ENCODE measurements at regions not wholly inside any gene's neighbourhood (a gene's known extent, or its start where the extent isn't known, plus 50 kb on each side); places are given as distances from the start of the nearest gene placed in this dataset.
"Not testable (repeated sequence)": the region's sequence is repeated elsewhere in the genome, so short reads cannot be mapped to it uniquely, and the experiment has no call there.

DNA sequence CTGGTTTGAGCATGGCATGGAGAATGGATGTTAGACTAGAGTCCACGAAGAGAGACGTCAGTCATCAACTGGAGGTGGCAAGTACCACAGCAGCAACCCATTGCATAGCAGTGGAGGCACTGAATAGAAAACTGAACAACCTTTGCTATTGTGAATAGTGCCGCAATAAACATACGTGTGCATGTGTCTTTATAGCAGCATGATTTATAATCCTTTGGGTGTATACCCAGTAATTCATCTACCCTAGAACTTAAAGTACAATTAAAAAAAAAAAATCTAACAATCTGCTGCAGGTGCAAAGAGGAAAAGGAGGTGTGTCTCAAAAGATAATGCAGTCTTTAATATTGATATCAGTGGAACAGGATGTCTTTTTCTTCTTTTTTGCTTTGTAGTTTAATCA is 443.4 kb upstream of the ISX start:
- no peaks in the 10 kb centered on the region for H3K9me3 Mint-ChIP-seq
- H3K4me3 Mint-ChIP-seq: no peak overlapping the region
- intact Hi-C loops (cut with micrococcal nuclease): no loop called here
- H3K4me1 Mint-ChIP-seq (ENCODE audit: low read depth): no peaks in the 10 kb centered on the region
- no peak for ATAC-seq
- H3K27ac Mint-ChIP-seq: no peak overlapping the region
- ChIA-PET CTCF (no interaction called here), POLR2A (interaction anchor here (0.6 kb wide), 1 partner anchor 217 kb away, joined by 3 read pairs; no protein-coding TSS in a partner anchor)
- H3K36me3 Mint-ChIP-seq (ENCODE audit: low read depth): no peaks in the 10 kb centered on the region
- H3K27me3 Mint-ChIP-seq: no peaks in the 10 kb centered on the region
- no peak for DNase-seq
- TF ChIP-seq, protein P1, sequence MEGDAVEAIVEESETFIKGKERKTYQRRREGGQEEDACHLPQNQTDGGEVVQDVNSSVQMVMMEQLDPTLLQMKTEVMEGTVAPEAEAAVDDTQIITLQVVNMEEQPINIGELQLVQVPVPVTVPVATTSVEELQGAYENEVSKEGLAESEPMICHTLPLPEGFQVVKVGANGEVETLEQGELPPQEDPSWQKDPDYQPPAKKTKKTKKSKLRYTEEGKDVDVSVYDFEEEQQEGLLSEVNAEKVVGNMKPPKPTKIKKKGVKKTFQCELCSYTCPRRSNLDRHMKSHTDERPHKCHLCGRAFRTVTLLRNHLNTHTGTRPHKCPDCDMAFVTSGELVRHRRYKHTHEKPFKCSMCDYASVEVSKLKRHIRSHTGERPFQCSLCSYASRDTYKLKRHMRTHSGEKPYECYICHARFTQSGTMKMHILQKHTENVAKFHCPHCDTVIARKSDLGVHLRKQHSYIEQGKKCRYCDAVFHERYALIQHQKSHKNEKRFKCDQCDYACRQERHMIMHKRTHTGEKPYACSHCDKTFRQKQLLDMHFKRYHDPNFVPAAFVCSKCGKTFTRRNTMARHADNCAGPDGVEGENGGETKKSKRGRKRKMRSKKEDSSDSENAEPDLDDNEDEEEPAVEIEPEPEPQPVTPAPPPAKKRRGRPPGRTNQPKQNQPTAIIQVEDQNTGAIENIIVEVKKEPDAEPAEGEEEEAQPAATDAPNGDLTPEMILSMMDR (IDR thresholded peaks at IDR 0.05): no peak

DNA sequence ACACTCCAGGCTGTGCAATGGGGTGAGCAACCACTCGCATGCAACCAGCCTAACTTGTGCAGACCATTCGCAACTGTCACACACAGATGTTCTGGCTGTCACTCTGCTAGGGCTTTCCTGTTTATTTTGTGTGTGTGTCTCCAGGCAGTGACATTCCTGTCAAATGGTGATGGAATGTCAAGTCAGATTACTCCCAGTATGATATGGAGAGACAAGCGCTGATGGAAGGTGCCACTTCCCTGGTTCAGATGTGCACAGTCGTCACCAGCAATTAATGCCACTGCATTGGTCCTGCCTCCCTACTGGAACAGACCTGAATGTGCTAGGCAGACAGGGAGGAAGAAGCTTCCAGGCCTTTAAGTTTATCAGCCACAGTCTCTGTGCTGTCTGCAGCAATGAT is 442.4 kb upstream of the ISX start:
- TF ChIP-seq, protein P1 (IDR thresholded peaks at IDR 0.05): no peak
- no peak for DNase-seq
- ChIA-PET POLR2A (no interaction called here), CTCF (no interaction called here)
- Mint-ChIP-seq H3K27ac (no peak overlapping the region), H3K4me3 (no peak overlapping the region), H3K36me3 (ENCODE audit: low read depth) (no peaks in the 10 kb centered on the region), H3K4me1 (ENCODE audit: low read depth) (no peaks in the 10 kb centered on the region), H3K27me3 (no peaks in the 10 kb centered on the region), H3K9me3 (no peaks in the 10 kb centered on the region)
- no peak for ATAC-seq
- intact Hi-C loops (cut with micrococcal nuclease): no loop called here

DNA sequence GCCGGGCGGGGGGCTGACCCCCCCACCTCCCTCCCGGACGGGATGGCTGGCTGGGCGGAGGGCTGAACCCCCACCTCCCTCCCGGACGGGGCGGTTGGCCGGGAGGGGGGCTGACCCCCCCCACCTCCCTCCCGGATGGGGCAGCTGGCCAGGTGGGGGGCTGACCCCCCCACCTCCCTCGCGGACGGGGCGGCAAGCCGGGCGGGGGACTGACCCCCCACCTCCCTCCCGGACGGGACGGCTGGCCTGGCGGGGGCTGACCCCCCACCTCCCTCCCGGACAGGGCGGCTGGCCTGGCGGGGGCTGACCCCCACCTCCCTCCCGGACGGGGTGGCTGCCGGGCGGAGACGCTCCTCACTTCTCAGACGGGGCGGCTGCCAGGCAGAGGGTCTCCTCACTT is 440.1 kb upstream of the ISX start:
- intact Hi-C loops (cut with micrococcal nuclease): not testable (repeated sequence)

DNA sequence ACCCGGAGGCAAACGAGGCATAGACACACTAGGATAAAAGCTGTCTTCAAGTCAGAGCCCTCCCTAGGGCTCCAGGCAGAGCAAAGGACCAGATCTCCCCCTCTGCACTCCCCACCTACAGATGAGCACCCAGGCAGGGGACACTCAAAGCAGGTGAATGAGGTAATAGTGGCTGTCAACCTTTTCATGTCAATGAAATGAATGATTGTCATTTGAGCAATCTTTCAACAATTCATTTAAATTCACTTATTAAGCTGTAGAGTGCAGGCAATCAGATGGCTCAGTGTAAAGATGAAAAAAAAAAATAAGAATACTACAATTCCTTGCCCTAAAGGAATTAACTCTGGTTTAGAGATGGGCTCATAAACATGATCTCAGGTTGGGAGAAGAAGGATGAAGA is 427.8 kb upstream of the ISX start:
- intact Hi-C loops (cut with micrococcal nuclease): no loop called here
- POLR2A ChIA-PET: no interaction called here

More for the DNA sequence above, 440.1 kb upstream of the ISX start:
- DNase-seq; H3K9me3 Mint-ChIP-seq; H3K27me3 Mint-ChIP-seq; POLR2A ChIA-PET; H3K27ac Mint-ChIP-seq; H3K4me1 Mint-ChIP-seq (ENCODE audit: low read depth); H3K36me3 Mint-ChIP-seq (ENCODE audit: low read depth); ATAC-seq; H3K4me3 Mint-ChIP-seq; CTCF ChIA-PET: not testable (repeated sequence)

DNA sequence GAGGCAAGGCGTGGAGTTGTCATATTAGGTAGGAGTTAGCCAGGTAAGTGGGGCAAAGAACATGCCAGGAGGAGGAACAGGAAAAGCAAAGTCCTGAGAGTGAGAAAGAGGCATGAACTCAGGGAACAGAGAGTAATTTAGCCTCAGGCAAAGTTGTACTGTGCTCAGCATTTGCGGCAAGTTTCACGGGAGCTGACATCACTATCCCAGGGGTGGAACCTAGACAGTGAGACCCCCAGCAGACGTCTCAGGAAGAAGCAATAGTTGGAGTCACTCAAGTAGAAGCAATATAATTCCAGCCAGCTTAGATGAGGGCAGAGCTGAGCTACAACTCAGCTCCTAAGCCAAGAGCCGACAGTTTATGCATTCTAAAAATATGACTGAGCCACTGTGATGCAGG is 426.0 kb upstream of the ISX start:
- DNase-seq (no peak), ATAC-seq (no peak)
- H3K27ac Mint-ChIP-seq: no peak overlapping the region
- TF ChIP-seq, protein P1 (IDR thresholded peaks at IDR 0.05): no peak
- H3K4me1 Mint-ChIP-seq (ENCODE audit: low read depth): no peaks in the 10 kb centered on the region
- no peak overlapping the region for H3K4me3 Mint-ChIP-seq
- CTCF ChIA-PET: no interaction called here
- no peaks in the 10 kb centered on the region for H3K9me3 Mint-ChIP-seq
- H3K36me3 Mint-ChIP-seq (ENCODE audit: low read depth): no peaks in the 10 kb centered on the region
- intact Hi-C loops (cut with micrococcal nuclease): no loop called here
- peaks cover 2% of the 10 kb centered on the region for H3K27me3 Mint-ChIP-seq
- POLR2A ChIA-PET: no interaction called here

More for the DNA sequence above, 427.8 kb upstream of the ISX start:
- DNase-seq: no peak
- H3K4me3 Mint-ChIP-seq: no peak overlapping the region
- no peak for ATAC-seq
- TF ChIP-seq, protein P1 (IDR thresholded peaks at IDR 0.05): no peak
- H3K9me3 Mint-ChIP-seq: no peaks in the 10 kb centered on the region
- CTCF ChIA-PET: no interaction called here
- peaks cover 2% of the 10 kb centered on the region for H3K27me3 Mint-ChIP-seq
- no peaks in the 10 kb centered on the region for H3K36me3 Mint-ChIP-seq (ENCODE audit: low read depth)
- no peaks in the 10 kb centered on the region for H3K4me1 Mint-ChIP-seq (ENCODE audit: low read depth)
- no peak overlapping the region for H3K27ac Mint-ChIP-seq

DNA sequence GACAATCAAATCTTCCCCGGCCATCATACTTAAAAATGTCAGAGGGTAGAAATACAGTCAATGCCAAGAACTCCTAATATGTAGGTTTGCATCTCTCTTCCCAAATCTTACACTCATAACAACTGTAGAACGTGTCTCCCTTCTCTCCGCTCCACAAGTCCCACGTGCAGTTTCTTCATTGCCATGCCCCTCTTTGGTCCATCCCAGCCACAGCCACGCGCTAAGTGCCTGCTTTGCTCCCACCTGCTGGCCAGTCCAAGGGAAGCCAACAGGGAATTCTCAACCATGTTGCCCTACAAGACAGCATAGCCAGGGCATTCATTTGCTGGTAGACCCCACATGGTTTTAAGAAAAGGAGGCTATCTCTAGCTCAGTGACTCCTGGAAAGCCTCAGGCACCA is 420.6 kb upstream of the ISX start:
- intact Hi-C loops (cut with micrococcal nuclease): no loop called here
- Mint-ChIP-seq H3K4me3 (no peak overlapping the region), H3K4me1 (ENCODE audit: low read depth) (no peaks in the 10 kb centered on the region), H3K36me3 (ENCODE audit: low read depth) (no peaks in the 10 kb centered on the region), H3K27me3 (no peaks in the 10 kb centered on the region), H3K9me3 (no peaks in the 10 kb centered on the region), H3K27ac (no peak overlapping the region)
- CTCF ChIA-PET: no interaction called here
- no peak for DNase-seq
- ATAC-seq: no peak
- POLR2A ChIA-PET: no interaction called here
- TF ChIP-seq, protein P1 (IDR thresholded peaks at IDR 0.05): no peak
